ENCODE measurements at regions not wholly inside any gene's neighbourhood (a gene's known extent, or its start where the extent isn't known, plus 50 kb on each side); places are given as distances from the start of the nearest gene placed in this dataset.

DNA sequence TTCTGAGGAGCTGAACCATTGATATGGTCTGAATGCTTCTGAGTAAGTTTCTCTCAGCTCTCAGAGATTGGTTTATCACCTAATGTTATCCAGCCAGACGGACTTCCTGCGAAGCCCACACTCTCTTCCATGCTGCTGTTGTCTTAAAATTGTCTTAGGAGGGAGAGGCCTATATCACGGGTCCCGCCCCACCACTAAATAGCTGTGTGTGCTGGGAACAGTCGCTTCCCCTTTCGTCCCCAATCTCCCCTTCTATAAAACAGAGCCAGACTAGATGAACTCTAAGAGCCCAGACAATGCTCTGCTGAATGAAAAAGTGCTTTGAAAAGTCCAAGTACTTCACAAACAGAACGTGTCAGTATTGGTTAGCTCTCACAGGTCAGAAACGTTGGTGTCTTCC is 81.4 kb upstream of the AKIP1 start:
- Histone ChIP-seq H3K4me3 (no peak overlapping the region), H3K27me3 (no peaks in the 10 kb centered on the region), H3K36me3 (no peaks in the 10 kb centered on the region), H3K27ac (no peak overlapping the region), H3K4me1 (peaks cover 35% of the 10 kb centered on the region), H3K9me3 (no peaks in the 10 kb centered on the region)
- ATAC-seq (no peak), DNase-seq (no peak)
- TF ChIP-seq, protein P1, sequence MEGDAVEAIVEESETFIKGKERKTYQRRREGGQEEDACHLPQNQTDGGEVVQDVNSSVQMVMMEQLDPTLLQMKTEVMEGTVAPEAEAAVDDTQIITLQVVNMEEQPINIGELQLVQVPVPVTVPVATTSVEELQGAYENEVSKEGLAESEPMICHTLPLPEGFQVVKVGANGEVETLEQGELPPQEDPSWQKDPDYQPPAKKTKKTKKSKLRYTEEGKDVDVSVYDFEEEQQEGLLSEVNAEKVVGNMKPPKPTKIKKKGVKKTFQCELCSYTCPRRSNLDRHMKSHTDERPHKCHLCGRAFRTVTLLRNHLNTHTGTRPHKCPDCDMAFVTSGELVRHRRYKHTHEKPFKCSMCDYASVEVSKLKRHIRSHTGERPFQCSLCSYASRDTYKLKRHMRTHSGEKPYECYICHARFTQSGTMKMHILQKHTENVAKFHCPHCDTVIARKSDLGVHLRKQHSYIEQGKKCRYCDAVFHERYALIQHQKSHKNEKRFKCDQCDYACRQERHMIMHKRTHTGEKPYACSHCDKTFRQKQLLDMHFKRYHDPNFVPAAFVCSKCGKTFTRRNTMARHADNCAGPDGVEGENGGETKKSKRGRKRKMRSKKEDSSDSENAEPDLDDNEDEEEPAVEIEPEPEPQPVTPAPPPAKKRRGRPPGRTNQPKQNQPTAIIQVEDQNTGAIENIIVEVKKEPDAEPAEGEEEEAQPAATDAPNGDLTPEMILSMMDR (IDR thresholded peaks at IDR 0.05): no peak
- intact Hi-C loops (cut with DNase I): no loop called here

- ATAC-seq (no peak), DNase-seq (no peak)
- intact Hi-C loops (cut with DNase I): no loop called here
- Histone ChIP-seq H3K36me3 (no peaks in the 10 kb centered on the region), H3K27me3 (no peaks in the 10 kb centered on the region), H3K4me1 (peaks cover 37% of the 10 kb centered on the region), H3K9me3 (no peaks in the 10 kb centered on the region), H3K4me3 (no peak overlapping the region), H3K27ac (no peak overlapping the region)
- TF ChIP-seq, protein P1 (IDR thresholded peaks at IDR 0.05): no peak
These were observed 80.3 kb upstream of the AKIP1 start for GRCh38 chr11:8830641-8831040.

DNA sequence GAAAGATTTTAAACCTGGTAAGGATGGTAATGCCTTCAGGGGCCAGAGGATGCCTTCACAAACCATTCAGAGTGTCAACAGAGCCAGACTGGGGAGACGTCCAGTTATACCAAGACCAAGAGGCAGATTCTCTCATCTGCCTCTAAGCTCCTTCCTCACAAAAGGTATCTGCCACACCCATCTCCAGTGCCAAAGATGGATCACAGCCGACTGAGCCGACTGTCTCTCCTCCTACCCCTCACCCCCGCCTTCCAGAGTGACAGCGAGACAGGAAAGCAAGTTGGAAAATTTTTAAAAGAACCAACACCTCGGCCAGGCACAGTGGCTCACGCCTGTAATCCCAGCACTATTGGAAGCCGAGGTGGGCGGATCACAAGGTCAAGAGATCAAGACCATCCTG is 79.1 kb upstream of the AKIP1 start:
- H3K4me1 ChIP-seq: peaks cover 35% of the 10 kb centered on the region
- no peaks in the 10 kb centered on the region for H3K9me3 ChIP-seq
- no peaks in the 10 kb centered on the region for H3K36me3 ChIP-seq
- no peak overlapping the region for H3K4me3 ChIP-seq
- DNase-seq: no peak
- H3K27me3 ChIP-seq: no peaks in the 10 kb centered on the region
- TF ChIP-seq, protein P1 (IDR thresholded peaks at IDR 0.05): no peak
- H3K27ac ChIP-seq: peak overlapping the region; percentile 73
- no peak for ATAC-seq
- intact Hi-C loops (cut with DNase I): no loop called here

GRCh38 chr11:8832571-8833260 is 78.3 kb upstream of the AKIP1 start:
- no peaks in the 10 kb centered on the region for H3K9me3 ChIP-seq
- no peak overlapping the region for H3K4me3 ChIP-seq
- TF ChIP-seq, protein P1 (IDR thresholded peaks at IDR 0.05): no peak
- peak; percentile 88 for ATAC-seq
- DNase-seq: peak; percentile 69
- H3K27ac ChIP-seq: peak overlapping the region; percentile 73
- intact Hi-C loops (cut with DNase I): no loop called here
- no peaks in the 10 kb centered on the region for H3K36me3 ChIP-seq
- no peaks in the 10 kb centered on the region for H3K27me3 ChIP-seq
- H3K4me1 ChIP-seq: peaks cover 30% of the 10 kb centered on the region

DNA sequence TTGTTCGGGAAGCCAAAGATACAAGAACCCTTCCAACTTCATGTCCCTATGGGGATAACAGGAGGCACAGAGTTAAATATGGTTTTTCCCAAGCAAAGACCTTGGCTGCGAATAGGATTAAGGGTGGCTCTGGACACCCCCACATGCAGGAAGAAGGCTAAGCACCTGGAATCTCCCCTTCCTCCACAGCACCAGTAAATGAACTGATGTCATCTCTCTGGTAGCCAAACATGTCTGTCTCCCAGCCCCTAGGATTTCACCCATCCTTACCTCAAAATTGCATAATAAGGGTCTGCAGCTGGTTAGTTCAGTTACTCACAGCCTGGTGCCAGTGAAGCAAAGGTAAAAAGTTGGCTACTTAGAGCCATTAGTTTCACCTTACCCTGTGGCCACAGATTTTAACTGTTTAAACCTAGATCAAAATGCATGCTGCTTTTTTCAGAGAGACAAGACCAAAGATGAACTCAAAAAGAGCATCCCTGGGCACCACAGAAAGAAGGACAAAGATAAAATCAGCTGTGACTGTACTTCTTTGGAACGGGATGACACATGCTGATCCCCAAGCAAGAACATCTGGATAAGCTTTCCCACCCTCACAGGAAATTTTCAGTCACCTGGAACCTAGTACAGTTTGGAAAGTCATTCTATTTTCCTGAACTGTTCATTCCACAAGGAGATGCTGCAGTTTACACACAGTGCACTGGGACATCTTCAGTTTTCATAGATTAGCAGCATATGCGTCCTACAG is 77.2 kb upstream of the AKIP1 start:
- Histone ChIP-seq H3K27ac (peak overlapping the region; percentile 73), H3K9me3 (no peaks in the 10 kb centered on the region), H3K4me3 (no peak overlapping the region), H3K36me3 (no peaks in the 10 kb centered on the region), H3K27me3 (no peaks in the 10 kb centered on the region), H3K4me1 (peaks cover 40% of the 10 kb centered on the region)
- TF ChIP-seq, protein P1 (IDR thresholded peaks at IDR 0.05): no peak
- no peak for ATAC-seq
- intact Hi-C loops (cut with DNase I): no loop called here
- no peak for DNase-seq

Data from upper lobe of right lung (tissue), 1 donor.